Sigmoid colon (tissue), 4 donors: ENCODE measurements at regions not wholly inside any gene's neighbourhood (a gene's known extent, or its start where the extent isn't known, plus 50 kb on each side); places are given as distances from the start of the nearest gene placed in this dataset.

Experiments
- CTCF ChIP-seq, 4 experiments: fragments of 450-650 bp in 3 of 4; fragments of 200-600 bp in 1 of 4; IDR thresholded peaks; one replicate each; pipeline ENCODE4 v1.5.1; 2016 to 2019; ENCODE audit warnings: antibody characterized with exemption in 4 of 4, mild to moderate bottlenecking in 3 of 4, moderate library complexity in 2 of 4
- POLR2A ChIP-seq, 2 donors: fragments of 450-650 bp; IDR thresholded peaks; one replicate each; pipeline ENCODE4 v1.6.1; 2016; ENCODE audit warnings: antibody characterized with exemption in 2 of 2, mild to moderate bottlenecking in 2 of 2, moderate library complexity in 2 of 2
- POLR2AphosphoS5 ChIP-seq, 4 donors: sonication (generic); formaldehyde crosslinking; IDR thresholded peaks; one replicate each; pipeline ENCODE4 v1.6.1; 2017; ENCODE audit warnings: antibody characterized with exemption in 4 of 4

DNA sequence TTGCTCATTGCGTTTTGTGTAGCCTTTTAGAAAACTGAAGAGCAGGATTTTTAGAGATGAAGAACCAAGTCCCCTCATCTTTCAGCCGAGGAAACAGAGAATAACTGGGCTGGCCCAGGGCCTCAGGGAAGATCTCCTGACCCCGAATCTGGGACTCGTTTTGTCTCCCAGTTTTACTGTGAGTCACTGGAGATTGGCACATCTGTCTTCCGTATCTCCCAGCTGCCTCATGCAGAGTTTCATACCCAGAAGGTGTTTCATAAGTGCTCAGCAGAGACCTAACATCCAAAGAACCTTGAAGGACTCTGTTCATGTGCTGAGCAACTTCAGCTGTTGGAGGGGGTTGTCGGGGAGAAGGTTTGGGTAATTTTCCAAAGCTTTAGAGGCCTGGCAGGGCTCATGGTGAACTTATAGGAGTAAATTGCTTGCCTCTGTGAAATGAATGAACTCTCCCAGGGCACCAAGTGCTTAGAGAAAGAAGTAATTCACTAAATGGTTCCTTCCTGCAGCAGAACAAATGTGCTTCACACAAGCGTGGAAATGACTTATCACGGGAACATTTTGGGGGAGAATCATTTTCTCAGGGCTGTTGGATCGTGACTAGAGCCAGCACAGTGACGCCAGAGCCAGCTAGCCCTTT is 121.4 kb downstream of the FAM43A start:
- TF ChIP-seq CTCF (IDR thresholded peaks at IDR 0.05) (no peak), POLR2A (IDR thresholded peaks at IDR 0.05) (no peak), POLR2AphosphoS5 (IDR thresholded peaks at IDR 0.05) (no peak)
